ENCODE measurements at regions not wholly inside any gene's neighbourhood (a gene's known extent, or its start where the extent isn't known, plus 50 kb on each side); places are given as distances from the start of the nearest gene placed in this dataset.

- TF ChIP-seq CTCF (IDR thresholded peaks at IDR 0.05) (no peak), POLR2A (IDR thresholded peaks at IDR 0.05) (no peak)
Measured at GRCh38 chrX:134163836-134164235, 73.1 kb upstream of the CCDC160 start.
